DMS53 treated with DMSO at 0.1 percent for 48 hours (cell line): ENCODE measurements at regions not wholly inside any gene's neighbourhood (a gene's known extent, or its start where the extent isn't known, plus 50 kb on each side); places are given as distances from the start of the nearest gene placed in this dataset.
A peak's percentile ranks its signal among the peaks of the same experiment; 100 is the strongest.

ENCODE experiments used
- DNase-seq: peaks from one replicate; lab custom pipeline; 2025; ENCODE audit not compliant: unreplicated experiment; lab: John Stamatoyannopoulos, UW

DNA sequence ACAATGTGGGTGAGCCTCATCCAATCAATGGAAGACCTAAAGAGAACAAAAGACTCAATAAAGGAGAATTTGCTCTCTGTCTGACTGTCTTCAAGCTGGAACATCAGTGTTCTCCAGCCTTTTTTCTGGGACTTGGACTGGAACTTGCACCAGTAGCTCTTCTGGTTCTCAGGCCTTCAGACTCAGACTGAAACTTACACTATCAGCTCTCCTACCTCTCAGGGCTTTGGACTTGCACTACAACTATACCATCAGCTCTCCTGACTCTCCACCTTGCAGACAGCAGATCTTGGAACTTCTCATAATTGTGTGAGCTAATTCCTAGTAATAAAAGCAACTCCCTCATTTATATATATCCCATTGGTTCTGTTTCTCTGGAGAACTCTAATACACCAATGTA, 185.9 kb downstream of the SMIM20 start:
- DNase-seq = no peak

DNA sequence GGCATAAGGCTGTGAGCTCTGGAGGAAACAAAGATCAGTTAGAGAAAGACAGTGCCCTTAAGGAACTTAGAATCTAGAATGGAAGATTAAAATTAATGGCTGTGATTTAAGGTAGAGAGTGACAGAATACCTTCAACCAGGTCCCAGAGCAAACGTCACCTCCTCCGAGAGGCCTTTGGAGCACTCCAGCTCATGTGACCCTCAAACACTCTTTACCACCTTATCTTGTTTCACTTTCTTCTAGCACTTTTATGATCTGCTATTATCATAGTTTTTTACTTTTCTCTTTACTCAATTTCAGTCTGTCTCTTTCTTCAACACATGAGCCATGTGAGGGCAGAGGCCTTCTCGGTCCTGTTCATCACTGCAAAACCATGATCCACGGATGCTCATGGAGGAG, 187.0 kb downstream of the SMIM20 start:
- no peak for DNase-seq

DNA sequence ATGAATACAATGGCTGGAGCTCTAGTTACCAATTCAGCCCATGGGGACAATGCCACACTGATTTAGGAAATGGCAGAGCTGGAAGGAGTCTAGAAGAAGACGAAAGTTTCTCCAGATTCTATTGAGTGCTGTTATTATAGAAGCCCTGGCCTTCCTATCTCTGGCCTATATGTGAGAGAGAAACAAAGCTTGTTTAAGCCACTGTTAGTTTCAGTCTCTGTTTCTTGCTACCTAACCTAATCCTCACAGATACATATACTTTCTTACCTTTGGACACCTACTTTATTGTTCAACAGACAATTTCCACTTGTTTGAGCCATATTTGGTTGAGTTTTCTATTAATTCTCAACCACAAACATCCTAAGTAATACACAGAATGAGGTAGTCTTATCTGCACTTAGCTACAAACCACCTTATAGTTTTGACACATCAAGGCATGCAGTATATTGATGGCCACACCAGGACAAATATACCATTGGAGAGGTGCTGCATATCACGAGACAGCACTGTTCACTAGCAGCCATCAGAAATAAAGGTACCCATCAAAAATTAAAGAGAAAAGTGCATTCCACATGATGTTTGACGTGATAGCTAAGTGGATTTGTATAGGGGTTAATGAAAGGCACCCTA, 190.2 kb downstream of the SMIM20 start:
- no peak for DNase-seq

DNA sequence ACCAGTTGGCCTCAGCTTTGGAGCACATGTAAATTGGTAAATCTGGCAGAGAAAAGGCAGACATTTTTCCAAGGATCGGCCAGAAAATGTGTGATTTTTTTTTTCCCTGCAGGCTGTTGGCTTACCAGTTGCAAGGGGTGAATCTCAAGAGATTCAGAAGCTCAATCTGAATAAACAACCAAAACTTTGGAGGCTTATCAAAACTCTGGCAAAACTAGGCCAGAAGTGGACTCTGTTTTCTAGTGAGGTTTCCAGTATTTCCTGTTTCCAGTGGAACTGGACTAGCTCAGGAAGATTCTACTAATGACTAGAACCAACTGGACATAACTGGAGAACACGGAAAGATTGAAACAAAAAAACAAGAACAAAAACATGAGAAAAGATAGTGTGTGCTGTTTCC, 191.3 kb downstream of the SMIM20 start:
- no peak for DNase-seq

DNA sequence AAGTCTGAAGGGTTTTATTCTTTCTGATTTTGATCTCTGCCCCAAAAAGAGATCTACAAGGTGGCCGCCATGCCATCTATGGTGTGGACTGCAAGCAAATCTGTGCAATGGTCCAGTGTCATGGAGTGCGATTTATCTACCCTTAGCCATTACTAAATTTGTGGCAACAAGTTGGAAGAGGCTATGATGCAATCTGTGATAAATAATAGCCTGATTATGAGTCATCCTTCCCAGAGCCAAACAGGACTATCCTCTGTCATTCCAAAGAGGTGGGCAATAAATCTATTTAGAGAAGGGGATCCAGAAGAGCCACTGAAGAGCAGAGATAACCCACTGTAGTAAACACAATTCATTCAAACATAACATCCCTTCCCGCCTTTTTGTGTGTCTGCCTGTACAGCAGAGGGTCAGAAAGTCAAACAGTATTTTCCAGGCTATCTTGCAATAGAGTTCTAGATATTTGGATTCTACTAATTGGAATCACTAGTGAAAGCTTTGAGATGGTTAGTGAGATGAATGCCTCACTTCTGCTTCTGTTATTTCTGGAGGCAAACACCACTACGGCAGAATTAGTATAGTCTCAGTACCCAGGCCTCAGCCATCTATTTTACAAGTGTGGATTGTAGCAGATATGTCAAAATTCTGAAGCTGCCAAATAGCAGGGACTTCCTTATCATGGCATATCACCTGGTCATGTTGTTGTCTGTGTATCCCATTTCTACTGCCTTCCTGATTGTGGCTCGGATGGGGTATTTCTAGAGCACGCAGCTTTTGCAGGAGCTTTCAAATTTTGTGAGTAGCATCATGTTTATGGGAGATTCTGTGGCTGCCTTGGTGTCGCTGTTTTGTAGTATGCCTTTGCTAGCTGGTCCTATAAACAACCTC, 192.0 kb downstream of the SMIM20 start:
- DNase-seq = no peak

DNA sequence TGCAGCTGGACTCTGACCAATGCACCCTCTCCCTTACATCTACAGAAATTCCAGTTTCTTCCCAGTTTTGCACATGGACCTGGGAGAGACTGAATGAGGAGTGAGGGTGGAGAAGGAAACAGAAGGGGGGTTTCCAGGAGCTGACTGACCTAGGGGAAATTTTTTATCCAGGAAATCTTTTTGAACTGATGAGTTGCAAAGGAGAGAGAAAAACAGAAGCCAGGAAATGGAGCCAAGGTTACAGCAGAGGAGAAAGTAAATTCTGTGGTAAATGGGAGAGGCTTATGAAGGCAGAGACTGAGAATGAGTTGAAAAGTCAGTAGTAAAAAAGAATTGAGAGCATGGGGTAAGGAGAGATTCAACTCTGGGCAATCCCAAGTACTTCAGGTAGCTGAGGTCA, 192.8 kb downstream of the SMIM20 start:
- DNase-seq = no peak

DNA sequence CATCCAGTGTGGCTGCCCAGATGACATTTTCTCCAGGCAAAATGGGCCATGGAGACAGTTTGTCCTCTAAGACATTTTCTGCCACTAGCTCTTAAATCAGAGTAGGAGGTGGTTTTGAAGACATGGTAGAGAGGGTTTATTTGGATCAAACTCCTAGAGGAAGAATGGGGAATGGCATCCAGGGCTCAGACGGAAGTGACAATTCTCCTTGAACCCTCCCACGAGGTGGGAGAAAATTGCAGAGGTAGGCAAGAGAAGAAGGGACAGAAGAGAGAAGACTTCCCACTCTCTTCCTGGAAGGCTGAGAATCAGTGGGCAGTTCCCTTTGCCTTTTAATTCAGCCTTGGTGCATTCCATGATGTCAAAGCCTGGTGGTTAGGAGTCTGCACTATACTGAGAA, 194.0 kb downstream of the SMIM20 start:
- DNase-seq = no peak

DNA sequence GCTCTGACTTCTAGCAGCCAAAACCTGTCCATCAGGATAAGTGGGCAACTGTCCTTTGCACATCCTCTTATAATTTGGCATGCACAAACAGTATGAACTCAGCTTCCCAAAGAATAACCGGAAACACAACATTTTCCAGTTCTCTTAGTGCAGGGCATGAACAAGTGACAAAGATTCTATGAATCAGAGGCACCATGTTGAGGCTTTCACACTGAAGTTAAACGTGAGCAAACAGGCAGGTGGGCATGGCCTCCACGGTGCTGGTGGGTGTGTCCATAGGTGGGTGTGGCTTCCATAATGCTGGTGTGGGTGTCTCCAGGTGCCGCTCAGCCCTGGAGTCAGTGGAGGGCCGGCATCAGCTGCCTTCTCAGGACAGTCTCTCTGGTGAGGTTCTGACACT, 196.5 kb downstream of the SMIM20 start:
- DNase-seq = peak; percentile 11

DNA sequence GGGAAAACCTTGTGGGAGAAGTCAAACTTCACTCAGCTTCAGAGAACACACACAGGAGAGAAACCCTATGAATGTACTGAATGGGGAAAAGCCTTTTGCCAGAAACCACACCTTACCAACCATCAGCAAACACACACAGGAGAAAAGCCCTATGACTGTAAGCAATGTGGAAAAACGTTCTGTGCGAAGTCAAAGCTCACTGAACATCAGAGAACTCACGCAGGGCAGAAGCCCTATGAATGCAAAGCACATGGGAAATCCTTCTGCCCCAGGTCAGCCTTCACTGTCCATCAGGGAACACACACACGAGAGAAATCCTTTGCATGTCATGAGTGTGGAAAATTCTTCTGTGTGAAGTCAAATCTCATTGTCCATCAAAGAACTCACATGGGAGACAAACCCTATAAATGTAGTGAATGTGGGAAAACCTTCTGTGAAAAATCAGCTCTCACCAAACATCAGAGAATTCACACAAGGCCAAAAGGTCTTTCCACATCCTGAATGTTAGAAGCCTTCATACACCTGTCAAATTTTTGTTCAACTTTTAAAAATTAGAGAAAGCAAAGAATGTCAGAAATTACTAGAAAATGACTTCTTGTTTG, 199.4 kb downstream of the SMIM20 start:
- no peak for DNase-seq

DNA sequence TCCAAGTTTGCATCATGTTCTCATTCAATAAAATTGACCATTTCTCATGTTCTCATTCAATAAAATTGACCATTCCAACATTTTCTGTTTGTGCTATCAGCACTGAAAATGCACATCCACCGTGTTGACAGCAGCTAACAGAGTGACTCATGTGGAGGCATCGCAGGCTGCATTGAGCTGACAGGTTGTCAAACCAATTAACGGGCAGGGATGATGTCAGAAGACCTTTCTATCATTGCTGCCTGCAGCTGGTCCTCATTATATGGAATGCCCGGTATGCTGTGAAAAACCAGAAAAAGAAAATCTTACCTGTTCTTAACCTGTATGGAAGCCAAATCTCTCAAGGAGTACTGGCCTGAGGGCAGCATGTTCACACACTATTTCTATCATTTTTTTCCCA, 202.0 kb downstream of the SMIM20 start:
- DNase-seq = no peak

DNA sequence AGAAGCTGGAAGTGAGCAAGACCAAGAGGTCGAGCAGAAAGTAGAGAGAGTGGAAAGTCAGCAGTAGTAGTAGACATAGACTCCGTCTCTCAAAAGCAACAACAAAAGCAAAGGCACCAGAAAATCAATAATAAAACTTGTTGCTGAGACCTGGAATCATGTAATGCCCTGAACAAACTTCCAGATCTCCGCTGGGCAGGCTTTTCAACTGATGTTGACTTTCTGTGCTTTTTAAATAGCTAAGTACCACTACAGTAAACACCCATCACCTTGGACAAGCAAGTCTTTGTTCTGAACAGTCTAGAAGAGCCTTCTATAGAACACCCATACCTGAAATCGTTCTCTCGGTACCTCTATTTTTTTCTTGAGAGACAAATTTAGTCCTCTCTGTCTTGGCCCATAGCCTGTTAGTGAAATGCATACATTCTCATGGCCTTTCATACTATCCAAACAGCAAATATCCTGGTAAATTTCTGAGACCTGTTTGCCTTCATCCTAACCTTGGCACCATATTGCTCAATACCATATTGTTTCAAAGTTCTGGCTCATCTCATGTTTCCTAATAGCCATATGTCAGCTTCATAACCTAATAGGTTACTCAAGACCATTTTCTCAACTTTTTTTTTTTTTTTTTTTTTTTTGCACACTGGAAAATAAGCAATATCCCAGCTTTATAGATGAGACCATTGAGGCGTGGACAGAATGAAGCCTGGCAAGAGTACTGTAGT, 200.6 kb upstream of the RBPJ start:
- DNase-seq = no peak

DNA sequence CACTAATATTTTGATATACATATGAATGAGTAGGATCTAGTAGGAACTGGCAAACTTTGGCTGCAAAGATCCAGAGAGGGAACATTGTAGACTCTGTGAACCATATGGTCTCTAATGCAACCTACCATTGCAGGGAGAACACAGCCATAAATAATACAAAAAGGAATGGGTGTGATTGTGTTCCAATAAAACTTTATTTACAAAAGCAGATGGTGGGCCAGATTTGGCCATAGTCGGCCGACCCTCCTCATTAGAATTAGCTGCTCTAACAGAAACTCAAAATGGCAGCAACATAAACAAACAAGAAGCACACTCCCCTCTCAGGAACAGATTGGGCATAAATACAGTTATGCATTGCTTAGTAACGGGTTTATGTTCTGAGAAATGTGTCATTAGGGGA, 198.1 kb upstream of the RBPJ start:
- no peak for DNase-seq

DNA sequence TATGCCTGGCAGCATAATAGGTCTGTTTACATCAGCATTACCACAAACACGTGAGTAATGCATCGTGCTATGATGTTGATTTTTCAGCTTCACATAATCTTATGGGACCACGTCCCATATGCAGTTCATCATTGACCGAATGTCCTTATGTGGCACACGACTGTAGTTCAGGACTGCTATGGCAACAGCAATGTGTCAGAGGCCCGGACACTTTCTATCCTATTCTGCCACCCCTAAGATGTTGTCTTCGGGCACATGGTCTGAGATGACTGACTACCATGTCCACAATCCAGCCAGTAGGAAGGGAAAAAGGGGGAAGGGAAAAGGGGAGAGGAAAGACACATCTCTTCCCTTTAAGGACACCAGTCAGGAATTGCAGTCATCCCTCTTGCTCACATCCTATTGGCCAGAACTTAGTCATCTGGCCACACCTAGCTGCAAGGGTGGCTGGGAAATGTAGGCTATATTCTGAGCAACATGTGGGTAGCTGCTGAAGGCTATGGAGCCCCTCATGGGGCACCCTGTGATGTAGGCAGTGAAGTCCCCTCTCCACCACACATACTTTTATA, 196.0 kb upstream of the RBPJ start:
- no peak for DNase-seq

DNA sequence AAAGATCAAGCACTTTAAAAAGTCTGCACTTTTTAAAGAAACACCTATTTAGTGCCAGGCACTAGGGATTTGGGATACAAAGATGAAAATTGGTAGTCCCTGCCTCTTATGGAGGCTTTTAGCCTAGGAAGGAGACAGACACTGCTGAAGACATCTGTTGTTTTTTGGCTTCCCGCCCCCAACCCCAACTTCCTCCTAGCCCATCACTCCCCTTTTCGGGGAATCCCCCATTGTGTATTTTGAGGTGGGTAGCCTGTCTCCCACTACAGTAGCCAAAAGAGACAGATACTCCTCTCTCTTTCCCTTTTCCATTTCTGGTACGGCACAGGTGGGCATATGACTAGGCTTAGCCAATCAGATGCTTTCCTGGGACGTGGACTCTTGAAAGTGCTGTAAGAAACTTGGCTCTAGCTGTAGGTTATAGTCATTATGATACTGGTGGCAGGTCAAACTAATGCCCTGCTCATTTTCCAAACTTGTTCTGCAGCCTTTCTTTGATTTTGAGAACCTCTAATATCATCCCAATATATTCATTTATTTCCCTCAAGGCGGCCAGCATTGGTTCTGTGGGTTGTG, 194.6 kb upstream of the RBPJ start:
- DNase-seq = no peak

DNA sequence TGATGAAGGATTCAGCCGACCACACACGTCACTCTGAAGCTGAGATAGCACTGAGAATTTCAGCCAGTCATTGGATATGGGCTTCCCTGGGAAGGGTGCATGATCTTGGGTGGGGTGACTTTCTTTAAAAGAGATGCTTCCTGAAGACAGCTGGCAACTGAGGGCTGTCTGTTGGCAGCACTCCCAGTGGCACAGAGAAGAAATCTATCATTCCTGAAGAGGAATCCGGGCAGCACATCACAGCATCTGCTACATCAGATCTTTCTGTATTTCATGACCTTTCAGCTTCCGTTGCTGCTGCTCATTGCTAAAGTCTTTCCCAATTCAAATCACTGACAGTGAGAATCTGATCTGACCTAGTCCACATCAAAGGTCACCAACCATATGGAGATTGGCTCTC, 193.8 kb upstream of the RBPJ start:
- DNase-seq = no peak

DNA sequence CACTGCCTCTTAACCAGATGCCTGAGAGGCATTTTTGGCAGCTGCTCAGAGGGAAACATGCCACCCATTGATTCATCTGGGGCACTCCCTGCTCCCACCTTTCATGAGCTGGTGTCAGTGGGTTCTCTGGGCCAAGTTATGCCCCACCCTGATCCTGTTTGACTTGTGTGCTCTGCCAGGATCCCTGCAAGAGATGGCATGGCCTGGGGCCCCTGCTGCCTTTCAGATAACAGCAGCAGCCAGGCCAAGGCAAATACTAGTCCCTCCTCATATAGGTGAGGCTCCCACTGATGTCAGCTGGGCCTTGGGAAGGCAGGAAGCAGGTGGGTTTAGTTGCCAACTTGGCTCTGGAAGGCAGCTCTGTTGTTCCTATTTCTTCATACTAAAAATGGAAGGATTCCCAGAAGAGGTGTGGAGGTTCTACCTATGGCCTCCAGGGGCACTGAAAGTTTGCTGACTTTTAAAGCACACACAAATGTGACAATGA, 192.9 kb upstream of the RBPJ start:
- DNase-seq = no peak

DNA sequence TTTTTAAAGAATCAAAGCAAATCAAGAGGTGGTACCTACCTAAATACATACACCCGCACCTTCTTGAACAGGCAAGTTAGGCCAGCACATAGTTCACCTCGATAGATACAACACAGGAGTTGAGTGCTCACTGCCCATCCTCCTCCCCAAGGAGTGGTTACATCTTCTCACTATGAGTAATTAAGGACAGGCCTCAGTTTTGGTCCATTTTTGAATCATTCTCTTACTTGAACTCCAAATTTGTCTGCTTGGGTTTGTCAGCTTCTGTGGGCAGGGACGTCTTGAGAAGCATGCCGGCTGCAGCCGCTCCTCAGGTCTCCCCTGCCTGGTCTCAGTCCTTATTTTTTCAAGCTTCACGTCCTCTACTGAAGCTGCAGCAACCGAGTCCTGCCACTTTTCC, 190.6 kb upstream of the RBPJ start:
- no peak for DNase-seq

DNA sequence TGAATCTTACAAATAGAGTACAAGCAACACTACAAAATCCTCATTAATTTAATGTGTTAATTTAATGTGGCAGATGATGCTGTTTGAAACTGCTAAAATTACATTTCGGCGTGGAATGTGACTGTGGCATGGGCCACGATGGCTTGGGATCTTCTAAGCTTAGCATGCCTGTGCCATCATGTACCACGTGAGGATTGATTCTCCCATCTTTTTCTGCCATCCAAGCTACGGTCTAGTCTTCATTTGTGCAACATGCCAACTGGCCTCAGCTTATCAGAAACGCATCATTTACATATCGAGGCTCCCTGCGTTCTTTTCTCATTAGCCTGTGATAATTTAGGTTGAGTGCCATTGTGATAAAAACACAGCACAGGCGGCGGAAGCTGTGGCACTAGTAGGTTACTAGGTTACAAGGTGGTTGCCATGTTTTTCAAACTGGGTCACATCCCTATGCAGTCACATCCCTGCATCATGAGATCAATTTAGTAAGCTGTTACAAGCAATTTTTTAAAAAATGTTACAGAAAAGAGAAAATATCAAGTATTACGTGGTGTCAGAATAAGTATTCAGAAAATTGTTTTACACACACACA, 189.9 kb upstream of the RBPJ start:
- no peak for DNase-seq

DNA sequence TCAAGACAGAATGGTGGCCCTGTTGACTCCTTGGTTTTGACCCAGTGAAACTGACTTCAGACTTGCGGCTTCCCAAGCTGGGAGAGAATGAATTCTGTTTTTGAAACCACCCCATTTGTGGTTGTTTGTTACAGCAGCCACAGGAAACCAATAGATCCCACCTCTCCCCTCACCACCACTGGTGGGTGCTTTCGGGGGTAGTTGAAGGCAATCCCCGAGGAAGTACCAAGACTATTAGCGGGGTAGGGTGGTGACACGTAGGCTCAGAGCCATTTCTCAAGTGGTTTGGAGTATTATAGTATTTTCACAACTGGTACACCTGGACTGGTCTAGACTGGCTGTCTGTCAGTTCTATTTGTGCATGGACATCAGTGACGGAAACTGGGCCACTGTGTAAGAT, 189.1 kb upstream of the RBPJ start:
- DNase-seq = no peak

DNA sequence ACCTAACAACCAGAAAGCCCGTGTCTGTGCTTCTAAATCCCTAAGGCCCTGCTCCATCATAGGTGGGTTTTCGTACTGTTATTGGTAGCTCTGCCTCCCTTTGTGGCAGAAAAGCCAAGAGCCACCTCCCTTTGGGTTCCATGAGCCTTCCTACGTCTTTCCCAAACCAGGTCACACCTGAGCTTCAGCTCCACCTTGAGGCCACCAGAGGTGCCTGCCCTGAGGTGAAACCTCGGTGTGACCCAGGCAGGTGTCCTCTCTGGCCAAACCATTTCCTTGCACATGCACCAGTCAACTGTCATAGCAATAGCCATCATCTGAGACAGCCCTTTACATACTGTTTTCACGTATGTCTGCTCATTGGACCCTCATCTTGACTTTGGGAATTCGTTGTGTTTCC, 188.0 kb upstream of the RBPJ start:
- peak; percentile 62 for DNase-seq
